Head of caudate nucleus (tissue), 42 donors: ENCODE measurements at regions not wholly inside any gene's neighbourhood (a gene's known extent, or its start where the extent isn't known, plus 50 kb on each side); places are given as distances from the start of the nearest gene placed in this dataset.
A peak's percentile ranks its signal among the peaks of the same experiment; 100 is the strongest.

ENCODE experiments used
- DNase-seq, 42 donors: peaks; one replicate each; pipeline versions ENCODE4 v3.0.0 to v3.0.0-alpha.2; 2020 to 2021; ENCODE audit warnings: mixed read lengths in 7 of 42
- intact Hi-C: fragments of 100-400 bp; cut with DNase I; formaldehyde crosslinking; loops from one replicate; pipeline ENCODE4 v1.15.0; 2022

- DNase-seq, result no peak
- intact Hi-C loops, result no loop called here
These were observed 266.7 kb upstream of the SMARCA2 start for GRCh38 chr9:1748407-1748806.

- no peak for DNase-seq
- intact Hi-C loops, result no loop called here
These were observed 258.0 kb upstream of the SMARCA2 start for GRCh38 chr9:1757186-1757585.

- peak in 1 of 42 donors; percentile 1 for DNase-seq
- intact Hi-C loops, result no loop called here
These were observed 256.1 kb upstream of the SMARCA2 start for GRCh38 chr9:1759009-1759408.

GRCh38 chr9:1759771-1760300, 255.3 kb upstream of the SMARCA2 start:
- intact Hi-C loops, result no loop called here
- DNase-seq, result no peak

DNA sequence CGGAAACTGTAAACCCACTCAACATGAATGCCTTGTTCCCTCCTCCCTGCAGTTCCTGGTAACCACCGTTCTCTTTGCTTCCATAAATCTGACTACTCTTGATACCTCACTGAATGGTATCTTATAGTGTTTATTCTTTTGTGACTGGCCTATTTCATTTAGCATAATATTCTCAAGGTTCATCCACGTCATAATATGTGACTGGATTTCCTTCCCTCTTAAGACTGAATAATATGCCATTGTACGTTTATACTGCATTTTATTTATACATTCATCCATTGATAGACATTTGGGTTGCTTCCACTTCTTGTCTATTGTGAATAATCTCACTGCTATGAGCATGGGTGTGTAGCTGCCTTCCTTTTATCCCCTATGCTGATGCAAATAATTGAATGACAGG, 253.3 kb upstream of the SMARCA2 start:
- no peak for DNase-seq
- intact Hi-C loops, result no loop called here

DNA sequence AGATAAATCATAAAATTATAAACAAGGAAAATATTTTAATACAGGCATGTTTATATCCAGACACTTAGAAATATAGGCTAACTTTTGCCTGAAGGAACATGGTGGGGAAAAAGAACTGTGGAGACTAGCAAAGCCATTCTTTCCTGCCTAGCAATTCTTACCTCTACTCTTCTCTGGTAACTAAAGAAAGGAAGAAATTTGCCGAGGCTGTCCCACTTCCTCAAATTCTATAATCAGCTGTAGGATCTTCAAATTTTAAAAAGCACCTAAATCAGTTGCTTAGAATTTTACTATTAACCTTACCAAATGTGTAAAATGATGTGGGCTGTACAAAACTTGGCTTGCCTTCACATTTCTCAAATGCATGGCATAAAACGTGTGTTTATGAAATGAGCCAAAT, 249.1 kb upstream of the SMARCA2 start:
- DNase-seq, result no peak
- intact Hi-C loops, result no loop called here

- intact Hi-C loops, result no loop called here
- no peak for DNase-seq
These were observed 246.6 kb upstream of the SMARCA2 start for GRCh38 chr9:1768561-1768960.

- DNase-seq, result no peak
- intact Hi-C loops, result no loop called here
These were observed 243.9 kb upstream of the SMARCA2 start for GRCh38 chr9:1771094-1771789.

GRCh38 chr9:1775230-1775629, 239.9 kb upstream of the SMARCA2 start:
- intact Hi-C loops, result no loop called here
- no peak for DNase-seq

DNA sequence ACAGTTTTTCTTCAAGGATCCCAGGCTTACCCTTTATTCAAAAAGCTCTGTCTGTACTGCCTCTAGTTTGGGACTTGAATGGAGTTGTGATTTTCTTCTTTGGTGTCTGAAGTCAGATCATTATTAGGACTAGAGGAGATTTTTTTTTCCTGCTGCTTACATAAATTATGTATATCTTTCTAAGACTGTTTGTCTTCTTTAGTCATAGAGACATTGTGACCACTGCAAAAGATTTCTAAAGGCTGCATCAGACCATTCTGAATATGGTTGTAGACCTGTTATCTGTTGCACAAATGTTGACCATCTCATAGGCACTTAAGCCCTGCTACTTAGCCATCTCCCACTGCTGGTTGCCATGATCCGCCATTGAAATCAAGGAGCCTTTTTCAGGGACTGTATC, 238.5 kb upstream of the SMARCA2 start:
- intact Hi-C loops, result no loop called here
- no peak for DNase-seq

DNA sequence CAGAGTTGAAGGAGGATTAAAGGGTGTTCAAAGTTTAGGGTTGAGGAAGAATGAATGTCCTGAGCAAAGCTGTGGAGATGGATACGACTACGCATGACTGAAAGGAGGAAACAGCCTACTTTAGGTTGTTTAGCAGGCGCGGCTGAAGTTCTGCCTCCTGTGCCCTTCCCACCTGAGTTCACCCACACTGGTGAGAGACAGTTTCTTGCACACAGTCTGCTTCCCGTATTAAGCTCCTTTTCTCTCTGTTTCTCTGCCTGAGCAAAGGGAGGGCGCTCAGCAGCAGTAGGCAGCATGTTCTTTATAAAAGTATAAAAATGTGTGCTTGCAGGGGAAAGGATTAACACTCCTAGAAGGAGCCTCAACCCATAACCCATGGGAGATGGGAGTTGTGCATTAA, 224.0 kb upstream of the SMARCA2 start:
- intact Hi-C loops, result no loop called here
- DNase-seq, result peak in 33 of 42 donors; percentile 1 to 86 (median 23)

GRCh38 chr9:1794547-1795270, 220.4 kb upstream of the SMARCA2 start:
- intact Hi-C loops, result no loop called here
- DNase-seq, result no peak

- intact Hi-C loops, result no loop called here
- no peak for DNase-seq
These were observed 210.8 kb upstream of the SMARCA2 start for GRCh38 chr9:1804128-1804865.

- no peak for DNase-seq
- intact Hi-C loops, result no loop called here
These were observed 185.4 kb upstream of the SMARCA2 start for GRCh38 chr9:1829719-1830118.

- intact Hi-C loops, result no loop called here
These were observed 182.2 kb upstream of the SMARCA2 start for GRCh38 chr9:1832960-1833359.

DNA sequence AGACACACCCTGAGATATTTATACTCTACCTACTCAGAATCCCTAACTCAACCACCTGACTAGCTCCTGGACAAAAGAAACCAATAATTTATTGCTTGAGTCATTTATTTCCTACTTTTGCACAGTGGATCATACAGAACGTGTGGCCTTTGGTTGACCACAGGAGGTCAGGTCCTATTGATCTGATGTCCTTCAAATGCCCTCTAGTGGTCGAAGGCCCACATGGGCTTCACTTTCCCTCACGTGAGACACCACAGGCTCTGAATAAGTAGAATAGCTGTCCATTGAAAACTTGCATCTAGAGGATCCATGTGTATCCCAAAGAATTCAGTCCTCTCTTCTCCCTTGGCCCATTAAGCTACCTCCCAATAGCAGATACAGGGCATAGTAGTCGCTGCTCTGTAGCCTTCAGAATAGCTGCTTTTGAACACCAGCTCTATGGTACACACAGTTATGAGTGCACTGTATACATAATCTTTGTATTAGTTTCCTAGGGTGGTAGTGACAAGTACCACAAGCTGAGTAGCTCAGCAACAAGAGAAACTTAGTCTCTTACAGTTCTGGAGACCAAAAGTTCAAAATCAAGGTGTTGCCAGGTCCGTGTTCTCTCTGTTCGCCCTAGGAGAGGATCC, 177.6 kb upstream of the SMARCA2 start:
- DNase-seq, result peak in 25 of 42 donors; percentile 7 to 65 (median 18)
- intact Hi-C loops, result no loop called here

More at GRCh38 chr9:1832960-1833359, 182.2 kb upstream of the SMARCA2 start:
- DNase-seq, result no peak

- no peak for DNase-seq
- intact Hi-C loops, result no loop called here
These were observed 175.2 kb upstream of the SMARCA2 start for GRCh38 chr9:1839909-1840308.

DNA sequence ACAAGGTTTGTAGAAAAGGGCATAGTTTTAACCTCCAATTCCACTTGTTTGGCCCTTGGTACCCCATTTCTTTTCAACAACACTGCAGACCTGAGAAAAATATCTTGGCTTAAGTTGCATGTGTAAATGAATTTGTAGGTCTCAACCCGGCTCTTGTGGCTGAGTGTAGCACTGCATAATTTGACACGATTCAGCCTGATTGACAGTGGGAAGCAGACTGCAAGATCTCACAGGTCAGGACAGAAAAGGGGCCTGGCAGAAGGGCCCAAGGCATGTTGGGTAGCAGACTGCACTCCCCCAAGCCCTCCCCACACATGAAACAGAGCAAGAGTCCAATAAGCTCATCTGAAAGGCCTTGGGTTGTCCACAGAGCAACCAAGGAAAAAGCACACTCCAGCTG, 169.7 kb upstream of the SMARCA2 start:
- no peak for DNase-seq
- intact Hi-C loops, result no loop called here

GRCh38 chr9:1855726-1856125, 159.4 kb upstream of the SMARCA2 start:
- DNase-seq, result no peak
- intact Hi-C loops, result no loop called here

GRCh38 chr9:1857808-1858207, 157.3 kb upstream of the SMARCA2 start:
- intact Hi-C loops, result no loop called here
- DNase-seq, result no peak
